HG03442 (cell line): ENCODE measurements at regions not wholly inside any gene's neighbourhood (a gene's known extent, or its start where the extent isn't known, plus 50 kb on each side); places are given as distances from the start of the nearest gene placed in this dataset.

ENCODE experiments used
- ATAC-seq: cut with Tn5 transposase; IDR thresholded peaks from one replicate; pipeline ENCODE4 v1.9.1; 2021; ENCODE audit warnings: mild to moderate bottlenecking, moderate library complexity; ENCODE audit not compliant: unreplicated experiment

DNA sequence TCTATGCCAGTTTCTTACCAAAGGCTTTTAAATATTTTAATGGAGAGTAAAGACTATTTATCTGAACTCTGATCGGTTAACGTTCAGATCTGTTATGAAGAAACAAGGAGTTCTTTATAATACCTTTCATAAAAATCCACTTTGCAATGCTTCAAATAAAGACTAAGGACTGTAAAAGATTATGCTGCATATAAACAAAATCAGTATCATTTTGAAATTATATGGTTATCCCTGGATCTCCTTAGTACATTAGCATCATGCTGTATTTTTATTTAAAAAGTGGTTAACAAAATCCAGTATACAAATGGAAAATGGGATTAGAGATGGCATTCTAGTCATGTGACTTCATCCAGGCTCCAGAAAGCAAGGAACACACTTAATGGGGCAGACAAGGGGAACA lies 386.8 kb downstream of the LMO4 start:
- no peak for ATAC-seq

DNA sequence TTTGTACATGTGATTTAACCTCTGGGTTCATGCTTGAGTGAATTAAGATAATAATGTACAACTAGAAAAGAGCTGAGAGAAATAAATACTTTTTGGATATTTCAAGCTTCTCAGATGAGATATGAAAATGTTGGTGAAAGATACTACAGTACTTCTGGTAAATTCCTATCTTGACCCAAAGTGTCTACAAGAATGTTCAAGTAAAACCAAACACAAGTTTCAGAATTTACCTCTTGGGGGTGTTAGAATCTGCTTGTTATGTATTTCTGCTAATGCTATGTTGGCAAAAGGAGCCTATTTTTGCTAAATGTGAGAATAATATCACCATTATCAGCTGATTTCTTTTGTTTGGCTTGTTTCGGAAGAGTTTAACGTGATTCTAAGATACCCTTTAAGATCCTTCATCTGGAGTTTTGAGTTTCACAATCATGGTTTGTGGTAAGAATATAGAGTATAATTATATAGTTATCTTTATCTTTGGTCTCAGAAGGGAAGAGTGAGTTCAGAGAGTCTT lies 388.5 kb downstream of the LMO4 start:
- ATAC-seq = no peak

DNA sequence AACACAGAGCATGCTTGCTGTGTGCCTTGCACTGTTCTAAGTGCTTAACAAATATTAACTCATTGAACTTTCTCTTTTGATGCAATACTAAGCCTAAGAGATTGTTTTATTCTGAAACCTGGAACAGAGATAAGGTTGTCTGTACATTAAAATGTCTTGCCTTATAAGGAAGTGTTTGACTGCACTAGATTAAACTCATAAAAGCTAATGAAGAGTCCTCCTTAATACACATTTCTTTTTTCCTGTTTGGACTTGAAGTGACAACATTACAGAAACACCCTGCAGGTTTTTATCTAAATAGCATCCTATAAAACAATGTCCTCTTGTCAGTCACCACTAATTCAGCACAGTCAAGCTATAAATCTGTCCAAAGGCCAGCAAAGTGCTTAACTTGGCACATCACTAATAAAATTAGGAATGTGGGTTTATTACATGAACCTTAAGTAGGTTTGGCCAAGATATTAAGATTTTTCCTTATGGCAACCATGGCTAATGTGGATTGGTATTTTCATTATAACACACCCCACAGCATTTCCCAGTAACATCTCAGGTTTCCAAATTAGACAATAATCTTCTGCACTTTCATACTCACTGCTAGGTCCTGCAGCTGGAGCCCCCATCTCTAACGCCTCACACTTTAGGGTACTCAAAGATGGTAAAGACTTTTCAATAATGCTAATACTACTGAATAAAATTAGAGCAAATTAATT lies 389.7 kb downstream of the LMO4 start:
- ATAC-seq = no peak

DNA sequence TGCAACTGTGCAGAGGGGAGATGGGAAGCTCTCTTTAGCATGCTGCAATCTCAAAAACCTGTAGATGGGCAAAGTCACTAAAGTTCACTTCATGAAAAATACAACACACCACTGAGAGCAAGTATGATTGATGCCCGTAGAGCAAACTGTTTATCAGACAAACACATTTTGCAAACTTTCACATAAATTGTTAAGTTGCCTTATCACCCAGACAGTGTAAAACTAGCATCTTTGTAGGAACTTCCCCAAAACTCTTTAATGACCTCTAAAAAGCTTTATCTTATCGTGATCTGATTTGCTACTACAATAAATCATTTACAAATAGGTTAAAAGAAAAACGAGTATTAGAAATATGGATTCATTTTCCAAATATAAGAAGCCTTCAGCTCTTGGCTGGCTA lies 391.0 kb downstream of the LMO4 start:
- no peak for ATAC-seq

DNA sequence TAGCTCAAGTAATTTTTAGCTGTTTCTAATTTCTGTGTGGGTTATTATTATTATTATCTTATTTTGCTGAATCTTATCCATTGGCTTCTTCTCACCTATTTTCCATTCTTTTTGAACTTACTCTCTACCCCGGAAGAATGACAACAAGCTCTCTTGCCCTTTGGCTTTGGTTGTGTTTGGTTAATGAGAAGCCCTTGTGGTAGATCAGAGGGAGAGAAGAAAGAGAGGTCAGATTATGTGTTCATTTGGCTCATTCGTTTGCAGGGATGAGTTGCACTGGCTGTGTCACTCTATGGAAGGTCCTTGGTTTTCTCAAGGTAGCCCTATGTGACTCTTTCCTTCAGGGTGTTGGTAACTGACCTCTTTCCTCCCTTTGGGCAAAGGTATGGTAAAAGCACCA lies 391.9 kb downstream of the LMO4 start:
- no peak for ATAC-seq

DNA sequence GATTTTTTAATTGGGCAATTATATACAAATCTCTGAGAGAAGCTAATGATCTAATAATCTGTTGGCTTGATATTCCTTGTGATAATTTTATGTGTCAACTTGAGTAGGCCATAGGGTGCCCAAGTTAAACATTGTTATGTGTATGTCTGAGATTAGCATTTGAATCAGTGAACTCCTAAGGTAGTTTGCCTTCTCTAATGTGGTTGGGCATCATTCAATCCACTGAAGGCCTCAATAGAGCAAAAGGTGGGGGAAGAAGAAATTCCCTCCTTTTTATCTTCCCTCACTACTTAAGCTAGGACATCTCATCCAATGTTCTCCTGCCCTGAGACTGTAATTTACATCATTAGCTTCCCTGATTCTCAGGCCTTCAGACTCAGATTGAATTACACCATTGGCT lies 394.5 kb downstream of the LMO4 start:
- no peak for ATAC-seq

DNA sequence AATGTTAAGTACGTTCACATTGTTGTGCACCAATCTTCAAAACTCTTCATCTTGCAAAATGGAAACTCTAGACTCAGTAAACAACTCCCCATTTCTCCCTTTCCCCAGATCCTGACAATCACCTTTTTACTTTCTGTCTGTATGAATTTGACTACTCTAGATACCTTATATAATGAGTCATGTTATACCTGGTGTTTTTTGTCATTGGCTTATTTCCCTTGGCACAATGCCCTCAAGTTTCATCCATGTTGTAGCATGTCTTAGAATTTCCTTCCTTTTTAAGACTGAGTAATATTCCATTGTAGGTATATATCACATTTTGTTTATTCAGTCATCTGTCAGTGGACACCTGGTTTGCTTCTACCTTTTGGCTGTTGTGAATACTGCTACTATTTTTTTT lies 399.5 kb downstream of the LMO4 start:
- no peak for ATAC-seq

DNA sequence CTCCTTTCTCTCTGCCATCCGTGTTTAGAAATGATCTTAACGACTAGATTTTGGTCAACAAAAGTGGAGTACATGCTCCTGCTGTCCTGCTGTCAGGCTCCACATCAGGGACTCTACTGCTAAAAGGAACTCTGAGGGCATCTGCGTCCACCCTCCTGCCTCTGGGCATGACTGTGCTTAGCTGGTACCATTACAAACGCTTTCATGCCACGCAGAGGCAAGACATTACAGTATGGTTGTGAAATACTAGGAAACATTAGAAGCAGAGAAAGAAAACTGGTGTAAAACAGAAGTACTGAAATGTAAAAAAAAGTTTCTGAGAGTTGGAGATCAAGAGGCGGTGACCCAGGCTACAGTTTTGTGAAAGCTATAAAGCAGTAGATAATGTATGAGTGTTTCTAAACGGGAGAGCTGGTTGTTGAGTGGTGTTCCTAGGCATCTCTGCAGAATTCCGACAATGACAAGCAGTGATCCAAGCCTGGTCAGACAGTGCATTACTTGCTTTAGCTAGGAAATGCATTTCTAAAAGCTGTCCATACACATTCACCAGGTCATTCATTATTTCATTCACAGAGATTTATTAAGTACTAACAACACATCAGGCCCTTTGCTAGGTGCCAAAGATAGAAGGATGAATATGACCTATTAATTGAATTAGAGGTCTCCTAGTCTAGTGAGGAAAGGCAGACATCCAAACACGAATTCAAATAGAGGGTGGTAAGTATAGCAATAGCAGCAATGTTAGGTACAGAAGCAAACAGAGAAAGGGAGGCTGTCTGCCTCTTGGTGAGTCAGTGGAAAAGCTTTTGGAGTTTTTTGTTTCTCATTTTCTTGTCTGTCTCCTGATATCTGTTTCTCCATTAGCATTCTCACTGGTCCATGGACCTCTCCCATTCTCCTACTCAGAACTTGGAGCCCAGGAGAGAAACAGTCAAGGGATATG lies 401.9 kb downstream of the LMO4 start:
- ATAC-seq = no peak

DNA sequence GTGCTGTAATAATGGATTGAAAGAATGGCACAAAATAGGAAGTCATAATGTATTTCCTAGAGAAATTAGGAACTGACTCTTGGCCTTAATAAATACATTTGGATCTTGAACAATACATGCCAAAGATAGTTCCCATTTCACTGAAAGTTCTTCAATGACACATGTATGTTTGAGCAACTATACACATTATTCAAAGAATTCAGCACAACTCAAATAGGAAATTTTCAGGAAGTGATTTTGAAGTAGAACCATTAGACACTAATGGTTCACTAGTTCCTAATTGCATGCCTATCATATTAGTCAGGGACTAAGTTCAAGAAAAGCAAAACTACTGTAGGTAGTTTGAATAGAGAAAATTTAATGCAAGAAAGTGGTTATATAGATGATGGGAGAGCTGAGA lies 404.7 kb downstream of the LMO4 start:
- no peak for ATAC-seq

DNA sequence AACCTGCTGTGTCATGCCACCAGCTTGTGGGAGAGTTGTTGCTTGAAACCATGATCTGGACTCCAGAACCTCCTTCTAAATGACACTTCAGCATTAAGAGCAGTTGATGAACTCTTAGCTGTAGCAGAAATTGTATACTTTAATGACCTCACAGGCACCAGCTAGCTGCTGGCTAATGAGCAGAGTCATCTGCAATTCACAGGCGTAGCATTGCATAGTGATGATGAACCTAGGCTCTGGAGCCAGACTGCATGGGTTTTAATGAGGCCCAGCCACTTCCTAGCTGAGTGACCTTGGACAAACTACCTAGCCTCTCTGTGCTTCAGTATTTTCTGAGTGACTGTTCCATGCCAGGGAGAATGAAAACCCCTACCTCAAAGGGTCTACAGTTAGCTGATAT lies 407.1 kb downstream of the LMO4 start:
- ATAC-seq = no peak

DNA sequence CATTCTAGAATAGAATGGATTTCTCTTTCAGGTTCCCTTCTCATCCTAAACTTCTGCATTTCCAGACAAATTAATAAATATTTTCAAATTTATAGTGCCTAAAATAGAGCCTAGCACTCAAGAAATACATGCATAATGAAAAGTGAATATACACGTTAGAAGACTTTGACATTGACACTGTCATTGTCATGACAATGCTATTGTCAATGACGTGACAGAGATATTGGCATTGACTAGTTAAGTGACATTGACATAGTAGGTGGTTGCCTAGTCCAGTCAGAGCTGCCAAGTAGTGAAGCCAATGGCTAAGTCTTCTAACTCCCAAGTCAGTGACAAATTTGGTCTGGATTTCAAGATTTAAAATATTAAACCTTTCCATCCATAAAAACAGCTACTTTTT lies 410.5 kb downstream of the LMO4 start:
- no peak for ATAC-seq

DNA sequence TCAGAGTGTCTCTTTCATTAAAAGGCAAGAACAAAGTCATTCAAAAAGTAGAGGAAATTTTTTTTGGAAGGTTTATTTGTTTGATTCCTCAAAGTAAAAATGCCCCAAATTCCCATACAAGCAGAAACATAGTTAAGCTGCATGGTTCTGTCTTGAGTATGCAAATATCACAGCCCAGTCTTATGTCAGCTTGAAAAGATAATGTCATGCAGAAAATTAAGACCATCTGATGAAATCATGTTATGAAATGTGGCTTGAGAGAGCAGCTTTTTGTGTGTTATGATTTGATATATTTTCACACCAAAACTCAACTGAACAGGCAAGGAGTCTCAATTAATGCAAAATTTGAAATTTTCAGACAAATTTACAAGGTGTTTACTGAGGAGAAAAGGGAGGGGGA lies 411.0 kb downstream of the LMO4 start:
- no peak for ATAC-seq

DNA sequence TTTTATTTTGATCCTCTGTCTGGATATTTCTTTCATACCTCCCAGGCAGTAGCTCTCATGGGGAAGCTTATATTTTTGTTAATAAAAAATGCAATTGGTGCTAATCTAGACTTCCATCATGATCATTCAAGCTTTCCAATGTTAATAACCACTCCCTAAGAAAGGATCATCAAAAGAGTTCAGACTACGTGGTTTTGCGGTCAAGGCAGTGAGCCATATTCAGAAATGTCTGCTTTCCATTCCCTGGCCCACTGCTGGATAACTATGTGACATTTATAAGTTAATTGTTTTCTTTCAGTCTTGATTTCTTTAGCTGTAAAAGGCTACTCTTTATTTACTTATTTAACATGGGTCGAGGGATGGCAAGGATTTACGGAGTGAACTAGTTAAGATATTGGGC lies 414.6 kb downstream of the LMO4 start:
- no peak for ATAC-seq

DNA sequence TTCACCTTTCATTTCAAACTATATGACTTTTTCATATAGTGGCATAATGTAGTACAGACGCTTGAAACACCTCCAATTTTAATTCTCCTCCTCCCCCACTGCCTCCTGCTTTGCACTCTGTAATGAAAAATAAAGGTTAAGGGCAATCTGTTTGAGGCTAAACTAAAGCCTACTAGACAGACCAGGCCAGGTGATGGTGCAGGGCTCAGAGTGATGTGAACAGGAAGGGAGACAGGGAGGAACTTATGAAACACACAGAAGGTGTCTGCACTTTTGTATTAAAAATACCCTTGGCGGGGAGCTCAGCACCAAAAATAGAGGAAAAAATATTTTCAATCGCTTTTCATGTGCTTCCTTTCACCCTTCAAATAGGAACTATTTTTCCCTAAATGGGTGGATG lies 415.4 kb downstream of the LMO4 start:
- no peak for ATAC-seq

DNA sequence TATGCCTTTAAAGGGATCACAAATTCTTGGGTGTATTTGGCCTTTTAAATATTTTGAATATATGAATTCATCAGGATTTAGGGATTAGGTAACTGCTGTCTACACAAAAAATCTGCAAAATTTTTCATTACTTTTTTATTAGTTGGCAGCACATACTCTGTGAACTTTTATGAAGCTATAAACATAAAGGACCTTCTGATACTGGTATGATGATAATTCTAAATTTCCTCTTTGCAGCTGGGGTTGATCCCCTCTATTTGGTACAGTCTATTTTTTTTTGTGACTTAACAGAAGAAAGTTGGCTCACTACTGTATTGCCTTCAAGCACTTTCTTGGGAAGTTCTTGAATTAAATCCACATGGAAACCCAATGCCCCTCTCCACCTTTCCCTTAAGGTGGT lies 416.1 kb downstream of the LMO4 start:
- ATAC-seq = no peak

DNA sequence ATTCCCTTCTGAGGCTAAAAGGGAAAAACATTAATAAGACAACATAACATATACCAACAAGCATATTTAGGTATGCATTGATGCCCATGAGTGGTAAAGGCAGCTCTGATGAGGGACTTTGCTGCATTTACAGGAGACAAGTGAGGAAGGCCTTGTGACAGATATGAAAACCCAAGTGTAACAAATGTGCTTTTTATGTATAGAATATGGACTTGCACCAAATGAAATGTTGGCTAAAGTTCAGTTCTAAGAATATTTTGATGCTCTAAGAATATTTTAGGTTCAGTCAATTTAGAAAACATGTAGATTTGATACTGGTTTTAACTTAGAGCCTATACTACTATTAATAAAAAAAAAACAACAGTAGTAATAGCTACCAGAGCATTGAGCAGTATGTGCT lies 424.7 kb downstream of the LMO4 start:
- no peak for ATAC-seq

DNA sequence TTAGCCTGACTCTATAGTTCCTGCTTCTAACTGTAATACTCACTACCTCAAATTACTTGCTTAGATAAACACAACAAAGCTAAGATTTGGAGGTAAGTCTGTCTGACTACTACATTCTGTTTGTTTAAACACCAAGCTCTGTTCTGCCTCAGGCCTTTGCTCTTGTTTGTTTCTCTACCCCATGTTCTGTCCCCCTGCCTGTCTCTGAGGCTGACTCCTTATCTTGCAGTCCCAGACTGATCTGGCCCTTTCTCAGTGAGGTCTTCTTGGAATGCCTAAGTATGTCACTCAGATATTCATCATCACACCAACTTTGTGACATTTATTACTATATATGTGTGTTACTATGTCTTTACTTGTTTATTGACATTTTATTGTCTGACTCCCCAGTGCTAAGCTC lies 425.5 kb downstream of the LMO4 start:
- ATAC-seq = no peak

DNA sequence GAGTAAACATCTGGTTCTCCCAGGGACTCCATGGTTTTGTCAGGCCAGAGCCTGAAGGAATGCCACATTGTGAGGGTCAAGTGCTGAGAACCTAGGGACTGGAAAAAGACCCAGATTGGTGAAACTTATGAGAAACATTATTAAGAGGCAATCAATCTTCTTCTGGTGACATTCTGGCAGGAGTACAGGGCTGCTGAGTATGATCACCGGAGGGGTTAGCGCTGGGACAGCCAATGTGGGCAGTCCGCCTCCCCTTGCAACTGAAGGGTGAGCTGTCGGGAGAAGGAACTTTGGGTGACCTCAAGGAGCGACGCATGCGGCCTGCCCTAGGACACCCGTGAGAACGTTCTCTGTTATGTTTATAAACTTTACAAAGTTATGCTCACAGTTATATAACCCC lies 429.0 kb downstream of the LMO4 start:
- no peak for ATAC-seq

DNA sequence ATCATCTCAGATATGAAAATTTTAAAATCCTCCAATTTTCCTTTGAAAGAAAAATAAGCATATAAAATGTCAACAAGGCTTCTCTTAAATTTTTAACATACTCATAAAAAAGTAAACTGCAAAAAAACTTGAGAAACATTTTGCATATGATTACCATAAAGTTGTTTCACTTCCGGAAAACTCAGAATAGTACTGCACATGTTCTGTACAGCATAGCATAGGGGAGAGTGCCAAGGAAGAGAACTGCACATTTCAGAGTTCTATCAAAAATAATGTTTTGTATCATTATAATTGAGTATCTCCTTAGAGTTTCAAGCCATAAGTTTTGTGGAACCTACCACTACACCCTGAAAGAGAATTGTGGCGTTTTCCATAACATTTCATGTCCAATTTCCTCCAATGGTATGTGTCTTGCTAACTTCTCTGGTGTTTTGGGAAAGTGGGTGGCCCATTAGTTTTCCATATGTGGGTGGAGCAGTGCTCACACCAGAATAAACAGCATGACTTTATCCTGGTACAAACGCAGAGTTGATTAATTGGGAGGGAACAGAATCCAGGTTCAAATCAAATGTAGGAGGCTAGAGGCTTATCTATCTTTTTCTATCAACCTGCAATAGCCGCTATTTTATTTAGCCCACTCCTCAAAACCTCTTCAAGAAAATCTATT lies 430.9 kb downstream of the LMO4 start:
- ATAC-seq = peak; percentile 43

DNA sequence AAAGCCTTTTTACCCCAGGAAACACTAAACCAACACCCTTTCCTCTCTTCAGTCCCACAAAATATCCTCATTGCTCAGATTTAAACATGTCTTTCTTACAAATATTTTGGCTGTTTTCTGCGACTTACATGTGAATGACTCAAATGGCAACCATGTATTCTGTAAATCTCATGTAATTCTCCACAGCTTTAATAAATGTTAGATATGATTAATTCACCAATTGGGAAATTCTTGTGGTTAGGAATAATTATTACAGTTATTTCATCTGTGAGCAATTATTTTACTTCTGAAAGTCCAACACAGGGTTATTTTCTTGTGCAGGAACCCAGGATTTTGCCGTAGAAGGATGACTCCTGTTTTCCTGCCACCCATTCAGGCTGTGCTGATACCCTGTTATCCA lies 431.5 kb downstream of the LMO4 start:
- ATAC-seq = no peak

DNA sequence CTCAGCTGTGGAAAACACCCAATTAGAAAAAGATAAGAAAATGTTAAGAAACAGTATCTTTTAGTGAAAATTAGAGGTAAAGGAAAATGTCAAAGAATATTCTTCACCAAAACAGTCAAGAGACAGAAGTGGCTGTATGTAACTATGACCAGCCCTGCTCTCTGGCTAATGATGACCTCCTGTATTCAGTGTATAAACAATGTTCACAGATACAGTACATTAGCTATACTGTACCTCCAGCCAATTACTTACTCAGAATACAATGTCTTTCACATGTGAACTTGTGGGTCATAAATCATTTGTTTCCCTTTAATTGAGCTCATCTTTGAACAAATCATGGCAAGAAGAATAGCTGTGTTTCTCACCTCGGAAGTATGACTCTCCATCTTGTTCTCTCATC lies 432.0 kb downstream of the LMO4 start:
- no peak for ATAC-seq

DNA sequence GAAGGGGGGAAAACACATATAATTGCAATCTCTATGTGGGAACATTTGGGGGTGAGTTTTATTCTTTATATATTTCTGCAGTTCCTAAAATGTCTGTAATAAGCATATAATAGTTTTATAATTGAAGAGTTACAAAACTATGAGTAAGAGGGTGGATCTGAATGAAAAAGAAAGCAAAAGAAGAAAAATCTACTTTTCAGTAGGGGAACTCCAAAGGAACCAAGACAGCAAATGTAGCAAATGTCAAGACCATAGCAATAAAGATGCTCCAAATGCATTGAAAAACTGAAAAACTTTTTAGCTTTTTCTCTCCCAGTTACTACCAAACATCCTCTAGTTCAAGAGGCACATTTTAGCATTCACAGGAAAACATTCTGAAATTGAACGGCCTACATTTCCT lies 434.8 kb downstream of the LMO4 start:
- no peak for ATAC-seq
